CD14-positive monocyte (primary cell): ENCODE measurements at regions not wholly inside any gene's neighbourhood (a gene's known extent, or its start where the extent isn't known, plus 50 kb on each side); places are given as distances from the start of the nearest gene placed in this dataset.

ENCODE experiments used
- DNase-seq, 3 donors: peaks; one replicate each; pipeline ENCODE4 v3.0.0-alpha.2; 2011 to 2022
- H2AFZ ChIP-seq: 2 replicates; pipeline ENCODE4 v1.6.0; 2012; ENCODE audit warnings: mild to moderate bottlenecking, low read depth, low read length, inconsistent platforms; ENCODE audit not compliant: insufficient read depth, poor library complexity, severe bottlenecking
- H3K27ac ChIP-seq, 2 donors: 1 replicate in 1 of 2; 2 replicates in 1 of 2; pipeline ENCODE4 v1.5.1; 2012 to 2013; ENCODE audit warnings: low read length in 2 of 2, control low read depth in 1 of 2, inconsistent platforms in 1 of 2, low read depth in 1 of 2, mild to moderate bottlenecking in 1 of 2
- H3K27me3 ChIP-seq, 2 donors: one replicate each; pipeline versions ENCODE4 v1.6.0 to v1.6.1; 2011 to 2013; ENCODE audit warnings: low read length in 2 of 2; ENCODE audit not compliant: control insufficient read depth in 2 of 2, insufficient read depth in 2 of 2
- H3K36me3 ChIP-seq, 2 donors: replicated peaks in 1 of 2; 1 replicate in 1 of 2; 2 replicates in 1 of 2; pipeline versions ENCODE4 v1.5.1 to v1.6.1; 2012 to 2013; ENCODE audit warnings: low read length in 2 of 2, control low read depth in 1 of 2, inconsistent platforms in 1 of 2, mild to moderate bottlenecking in 1 of 2; ENCODE audit not compliant: insufficient read depth in 2 of 2, control insufficient read depth in 1 of 2
- H3K4me1 ChIP-seq, 2 donors: 1 replicate in 1 of 2; 2 replicates in 1 of 2; pipeline versions ENCODE4 v1.5.1 to v1.6.1; 2012 to 2013; ENCODE audit warnings: low read length in 2 of 2, control low read depth in 1 of 2, inconsistent platforms in 1 of 2, mild to moderate bottlenecking in 1 of 2, moderate library complexity in 1 of 2; ENCODE audit not compliant: insufficient read depth in 2 of 2, control insufficient read depth in 1 of 2
- H3K4me2 ChIP-seq: replicated peaks from 2 replicates; pipeline ENCODE3; 2012; ENCODE audit warnings: low read length, moderate library complexity, mild to moderate bottlenecking; ENCODE audit not compliant: poor library complexity, severe bottlenecking; ENCODE audit errors: extremely low read depth
- H3K4me3 ChIP-seq, 3 experiments: fragments of 200-600 bp in 1 of 3; sonication (generic) in 1 of 3; replicated peaks in 1 of 3; 1 replicate in 2 of 3; 2 replicates in 1 of 3; pipeline ENCODE4 v1.5.1; 2011 to 2013; ENCODE audit warnings: low read length in 3 of 3, mild to moderate bottlenecking in 3 of 3, control low read depth in 2 of 3, low read depth in 2 of 3, inconsistent platforms in 1 of 3, moderate library complexity in 1 of 3
- H3K79me2 ChIP-seq: 2 replicates; pipeline ENCODE4 v1.6.0; 2012; ENCODE audit warnings: mild to moderate bottlenecking, control low read depth, inconsistent platforms, low read length, moderate library complexity; ENCODE audit not compliant: insufficient read depth
- H3K9ac ChIP-seq: 2 replicates; pipeline ENCODE4 v1.6.0; 2017; ENCODE audit warnings: low read length, mild to moderate bottlenecking; ENCODE audit not compliant: insufficient read depth, poor library complexity, severe bottlenecking
- H3K9me3 ChIP-seq, 2 donors: replicated peaks in 1 of 2; 1 replicate in 1 of 2; 2 replicates in 1 of 2; pipeline versions ENCODE4 v1.5.1 to v1.6.1; 2012 to 2013; ENCODE audit warnings: low read length in 2 of 2, control low read depth in 1 of 2; ENCODE audit not compliant: control insufficient read depth in 1 of 2, insufficient read depth in 1 of 2
- H4K20me1 ChIP-seq: 2 replicates; pipeline ENCODE4 v1.6.0; 2012; ENCODE audit warnings: mild to moderate bottlenecking, low read length, control low read depth, moderate library complexity; ENCODE audit not compliant: insufficient read depth
- H3K27ac Mint-ChIP-seq, 7 donors: one replicate each; pipeline ENCODE4 v1.8.0; 2020; ENCODE audit warnings: mild to moderate bottlenecking in 7 of 7, mixed read lengths in 7 of 7, moderate library complexity in 6 of 7, inconsistent platforms in 2 of 7
- H3K27me3 Mint-ChIP-seq, 3 donors: one replicate each; pipeline ENCODE4 v1.8.0; 2021 to 2022; ENCODE audit warnings: low read depth in 3 of 3, mild to moderate bottlenecking in 3 of 3, mixed read lengths in 3 of 3, moderate library complexity in 3 of 3, inconsistent platforms in 1 of 3
- H3K36me3 Mint-ChIP-seq, 2 donors: one replicate each; pipeline ENCODE4 v1.8.0; 2020; ENCODE audit warnings: mixed read lengths in 2 of 2, inconsistent platforms in 1 of 2, mild to moderate bottlenecking in 1 of 2
- H3K4me1 Mint-ChIP-seq: one replicate; pipeline ENCODE4 v1.8.0; 2020; ENCODE audit warnings: mild to moderate bottlenecking, mixed read lengths
- H3K4me3 Mint-ChIP-seq, 2 donors: one replicate each; pipeline ENCODE4 v1.8.0; 2020; ENCODE audit warnings: mild to moderate bottlenecking in 2 of 2, mixed read lengths in 2 of 2, moderate library complexity in 1 of 2
- H3K9me3 Mint-ChIP-seq, 7 donors: one replicate each; pipeline ENCODE4 v1.8.0; 2020 to 2022; ENCODE audit warnings: mixed read lengths in 7 of 7, mild to moderate bottlenecking in 6 of 7, moderate library complexity in 6 of 7, inconsistent platforms in 2 of 7
- WGBS: methylation state at CpG from one replicate; pipeline ENCODE4 v1.1.5; 2013; ENCODE audit warnings: missing lambda C conversion rate; ENCODE audit not compliant: insufficient coverage; 5-methylcytosine and 5-hydroxymethylcytosine counted together
- intact Hi-C, 2 donors: fragments of 100-400 bp; cut with micrococcal nuclease; formaldehyde crosslinking; loops; one replicate each; pipeline versions ENCODE4 v1.15.0 to v1.15.1; 2023
- TF ChIP-seq, protein P1 (sequence below): fragments of 200-600 bp; IDR thresholded peaks from one replicate; pipeline ENCODE4 v1.8.0; 2022; ENCODE audit warnings: antibody characterized with exemption, mild to moderate bottlenecking

DNA sequence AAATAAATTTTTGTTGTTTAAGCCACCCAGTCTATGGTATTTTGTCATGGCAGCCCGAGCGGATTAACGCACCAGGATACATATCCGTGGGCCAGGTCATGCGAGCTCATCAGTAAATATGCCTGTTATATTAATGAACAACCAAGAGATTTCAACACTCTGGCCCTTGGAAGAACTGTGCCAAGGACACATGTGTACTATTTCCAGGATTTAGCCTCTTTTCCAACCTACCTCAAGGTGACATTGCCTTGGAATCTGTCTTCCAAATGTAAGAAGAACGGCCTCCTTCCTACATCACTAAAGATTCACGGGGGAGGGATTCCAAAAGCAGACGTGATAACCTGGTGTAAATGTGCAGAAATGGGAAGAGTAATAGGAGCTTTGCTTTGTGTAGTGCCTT lies 72.8 kb upstream of the DYNLRB2 start:
- Mint-ChIP-seq H3K4me1 (no peaks in the 10 kb centered on the region), H3K36me3 (no peaks in the 10 kb centered on the region), H3K27me3 (peaks cover 0 to 8% (median 4%) of the 10 kb centered on the region in 3 donors), H3K27ac (peak overlapping the region in 1 of 7 donors; percentile 66), H3K4me3 (no peak overlapping the region), H3K9me3 (peaks cover 0 to 2% (median 0%) of the 10 kb centered on the region in 7 donors)
- intact Hi-C loops, result no loop called here
- Histone ChIP-seq H4K20me1 (no peaks in the 10 kb centered on the region), H3K27ac (no peak overlapping the region), H3K79me2 (no peaks in the 10 kb centered on the region), H3K36me3 (no peaks in the 10 kb centered on the region), H3K27me3 (no peaks in the 10 kb centered on the region), H3K4me3 (no peak overlapping the region), H3K4me2 (no peak overlapping the region), H3K9ac (no peak overlapping the region), H3K9me3 (no peaks in the 10 kb centered on the region), H3K4me1 (no peaks in the 10 kb centered on the region), H2AFZ (no peak overlapping the region)
- TF ChIP-seq, protein P1, sequence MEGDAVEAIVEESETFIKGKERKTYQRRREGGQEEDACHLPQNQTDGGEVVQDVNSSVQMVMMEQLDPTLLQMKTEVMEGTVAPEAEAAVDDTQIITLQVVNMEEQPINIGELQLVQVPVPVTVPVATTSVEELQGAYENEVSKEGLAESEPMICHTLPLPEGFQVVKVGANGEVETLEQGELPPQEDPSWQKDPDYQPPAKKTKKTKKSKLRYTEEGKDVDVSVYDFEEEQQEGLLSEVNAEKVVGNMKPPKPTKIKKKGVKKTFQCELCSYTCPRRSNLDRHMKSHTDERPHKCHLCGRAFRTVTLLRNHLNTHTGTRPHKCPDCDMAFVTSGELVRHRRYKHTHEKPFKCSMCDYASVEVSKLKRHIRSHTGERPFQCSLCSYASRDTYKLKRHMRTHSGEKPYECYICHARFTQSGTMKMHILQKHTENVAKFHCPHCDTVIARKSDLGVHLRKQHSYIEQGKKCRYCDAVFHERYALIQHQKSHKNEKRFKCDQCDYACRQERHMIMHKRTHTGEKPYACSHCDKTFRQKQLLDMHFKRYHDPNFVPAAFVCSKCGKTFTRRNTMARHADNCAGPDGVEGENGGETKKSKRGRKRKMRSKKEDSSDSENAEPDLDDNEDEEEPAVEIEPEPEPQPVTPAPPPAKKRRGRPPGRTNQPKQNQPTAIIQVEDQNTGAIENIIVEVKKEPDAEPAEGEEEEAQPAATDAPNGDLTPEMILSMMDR, result no peak
- no peak for DNase-seq
- 85% methylated on average over 5 of the region's 8 CpGs for WGBS

DNA sequence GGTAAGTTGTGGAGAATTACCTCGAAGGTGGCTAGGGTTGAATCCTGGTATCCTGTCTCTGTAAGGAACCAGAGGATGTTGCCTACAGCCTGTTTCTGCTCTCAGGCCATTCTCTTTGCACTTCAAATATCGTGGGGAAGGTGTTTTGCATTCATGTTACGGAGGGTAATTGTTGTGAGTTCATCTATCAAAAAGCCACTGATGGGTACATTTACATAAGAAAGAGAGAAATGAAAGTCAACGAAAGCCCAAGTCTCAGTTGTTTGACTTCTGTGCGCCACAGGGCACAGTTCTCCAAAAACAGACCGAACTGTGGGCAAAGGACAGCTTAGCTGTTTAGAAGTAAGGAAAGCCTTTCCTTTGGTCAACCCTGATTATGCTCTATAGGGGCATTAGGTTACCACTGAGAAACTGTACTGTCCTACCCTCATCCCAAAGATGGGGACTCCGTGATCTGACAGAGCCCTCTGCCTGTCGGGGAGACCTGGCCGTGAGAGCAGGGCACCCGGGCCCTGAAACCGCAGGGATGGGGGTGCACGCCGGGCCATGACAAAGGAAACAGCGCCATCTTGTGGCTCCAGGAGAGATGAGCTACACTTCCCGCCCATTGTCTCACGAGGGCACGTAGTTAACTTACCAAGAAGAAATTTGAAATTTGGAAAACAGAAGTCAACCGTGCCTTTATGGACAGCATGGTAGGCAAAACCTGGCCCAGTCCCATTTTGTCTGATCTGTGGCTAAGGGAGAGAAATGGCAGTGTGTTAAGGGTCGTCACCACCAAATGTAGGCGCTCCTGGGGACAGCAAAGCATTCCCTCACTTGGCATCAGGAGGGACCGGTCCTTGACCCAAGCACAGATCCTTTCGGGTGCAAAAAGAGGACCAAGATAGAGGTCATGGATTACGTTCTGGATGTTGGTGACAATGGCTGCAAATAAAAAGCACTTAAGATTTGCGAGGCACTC lies 74.5 kb upstream of the DYNLRB2 start:
- DNase-seq, result peak; percentile 14 to 46 (median 29)
- no peaks in the 10 kb centered on the region for H3K4me1 Mint-ChIP-seq
- no peak overlapping the region for H3K9ac ChIP-seq
- no peaks in the 10 kb centered on the region for H3K79me2 ChIP-seq
- H3K27me3 ChIP-seq, result no peaks in the 10 kb centered on the region
- TF ChIP-seq, protein P1, result peak; percentile 75
- H3K27me3 Mint-ChIP-seq, result peaks cover 1 to 5% (median 2%) of the 10 kb centered on the region in 3 donors
- no peaks in the 10 kb centered on the region for H3K9me3 Mint-ChIP-seq
- 16% methylated on average over 20 of the region's 24 CpGs for WGBS
- no peaks in the 10 kb centered on the region for H4K20me1 ChIP-seq
- no peaks in the 10 kb centered on the region for H3K4me1 ChIP-seq
- no peak overlapping the region for H3K4me3 ChIP-seq
- no peak overlapping the region for H2AFZ ChIP-seq
- no peak overlapping the region for H3K27ac Mint-ChIP-seq
- no peak overlapping the region for H3K4me2 ChIP-seq
- no peak overlapping the region for H3K27ac ChIP-seq
- no peaks in the 10 kb centered on the region for H3K36me3 Mint-ChIP-seq
- no peaks in the 10 kb centered on the region for H3K36me3 ChIP-seq
- no peak overlapping the region for H3K4me3 Mint-ChIP-seq
- intact Hi-C loops, result no loop called here
- no peaks in the 10 kb centered on the region for H3K9me3 ChIP-seq
